PC-3 (cell line): ENCODE measurements at regions not wholly inside any gene's neighbourhood (a gene's known extent, or its start where the extent isn't known, plus 50 kb on each side); places are given as distances from the start of the nearest gene placed in this dataset.

Experiments used
- EZH2 ChIP-seq: fragments of 300-600 bp; sonication (generic); IDR thresholded peaks from one replicate; pipeline ENCODE4 v1.6.1; 2017; ENCODE audit warnings: antibody characterized with exemption, mild to moderate bottlenecking, low read length; ENCODE audit not compliant: unreplicated experiment
- TF ChIP-seq, protein P1 (sequence below): fragments of 300-600 bp; sonication (generic); conservative IDR thresholded peaks from 2 replicates; pipeline ENCODE4 v1.5.1; 2017; ENCODE audit warnings: antibody characterized with exemption, low read depth, mild to moderate bottlenecking, low read length

DNA sequence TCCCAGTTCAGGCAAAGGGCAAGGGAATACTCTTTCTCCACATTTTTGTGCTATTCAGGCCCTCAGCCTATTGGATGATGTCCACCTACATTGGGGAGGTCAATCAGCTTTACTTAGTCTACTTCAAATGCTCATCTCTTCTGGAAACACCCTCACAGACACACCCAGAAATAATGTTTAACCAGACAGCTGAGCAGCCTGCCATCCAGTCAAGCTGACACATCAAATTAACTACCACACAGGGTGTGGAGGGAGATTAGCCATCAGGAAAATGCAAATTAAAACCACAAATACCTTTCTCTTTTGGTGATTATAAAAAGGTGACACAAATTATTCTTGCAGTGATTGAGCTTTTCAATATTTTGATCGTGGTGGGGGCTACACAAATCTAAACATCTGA lies 74.7 kb upstream of the FZD8 start:
- no peak for TF ChIP-seq EZH2
- TF ChIP-seq, protein P1, sequence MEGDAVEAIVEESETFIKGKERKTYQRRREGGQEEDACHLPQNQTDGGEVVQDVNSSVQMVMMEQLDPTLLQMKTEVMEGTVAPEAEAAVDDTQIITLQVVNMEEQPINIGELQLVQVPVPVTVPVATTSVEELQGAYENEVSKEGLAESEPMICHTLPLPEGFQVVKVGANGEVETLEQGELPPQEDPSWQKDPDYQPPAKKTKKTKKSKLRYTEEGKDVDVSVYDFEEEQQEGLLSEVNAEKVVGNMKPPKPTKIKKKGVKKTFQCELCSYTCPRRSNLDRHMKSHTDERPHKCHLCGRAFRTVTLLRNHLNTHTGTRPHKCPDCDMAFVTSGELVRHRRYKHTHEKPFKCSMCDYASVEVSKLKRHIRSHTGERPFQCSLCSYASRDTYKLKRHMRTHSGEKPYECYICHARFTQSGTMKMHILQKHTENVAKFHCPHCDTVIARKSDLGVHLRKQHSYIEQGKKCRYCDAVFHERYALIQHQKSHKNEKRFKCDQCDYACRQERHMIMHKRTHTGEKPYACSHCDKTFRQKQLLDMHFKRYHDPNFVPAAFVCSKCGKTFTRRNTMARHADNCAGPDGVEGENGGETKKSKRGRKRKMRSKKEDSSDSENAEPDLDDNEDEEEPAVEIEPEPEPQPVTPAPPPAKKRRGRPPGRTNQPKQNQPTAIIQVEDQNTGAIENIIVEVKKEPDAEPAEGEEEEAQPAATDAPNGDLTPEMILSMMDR = no peak
